Calu3 (cell line): ENCODE measurements at regions not wholly inside any gene's neighbourhood (a gene's known extent, or its start where the extent isn't known, plus 50 kb on each side); places are given as distances from the start of the nearest gene placed in this dataset.

ENCODE experiments used
- BruUV-seq: library from RNA; stranded (reverse); fragments of 400-500 nt; replicated peaks from 2 replicates; lab custom pipeline; 2021; lab: Mats Ljungman, UMichigan
- CTCF ChIA-PET: fragments of 300-600 bp; sonication (Branson Sonifier 250); formaldehyde crosslinking; loops from one replicate; lab custom pipeline; 2022; ENCODE audit warnings: antibody characterized with exemption; lab: Charles Lee
- DNase-seq: peaks from one replicate; pipeline ENCODE4 v3.0.0; 2022
- H3K27ac Mint-ChIP-seq: one replicate; pipeline ENCODE4 v1.8.0; 2022; ENCODE audit warnings: mixed read lengths; ENCODE audit not compliant: unreplicated experiment
- H3K27me3 Mint-ChIP-seq: one replicate; pipeline ENCODE4 v1.8.0; 2022; ENCODE audit warnings: mixed read lengths; ENCODE audit not compliant: unreplicated experiment
- H3K36me3 Mint-ChIP-seq: one replicate; pipeline ENCODE4 v1.8.0; 2022; ENCODE audit warnings: mild to moderate bottlenecking, moderate library complexity, mixed read lengths; ENCODE audit not compliant: insufficient read depth, unreplicated experiment
- H3K4me1 Mint-ChIP-seq: one replicate; pipeline ENCODE4 v1.8.0; 2022; ENCODE audit warnings: mild to moderate bottlenecking, low read depth, mixed read lengths; ENCODE audit not compliant: unreplicated experiment
- H3K4me3 Mint-ChIP-seq: one replicate; pipeline ENCODE4 v1.8.0; 2022; ENCODE audit warnings: mild to moderate bottlenecking, low read depth, moderate library complexity, mixed read lengths; ENCODE audit not compliant: unreplicated experiment
- H3K9me3 Mint-ChIP-seq: one replicate; pipeline ENCODE4 v1.8.0; 2022; ENCODE audit warnings: low read depth, mixed read lengths; ENCODE audit not compliant: unreplicated experiment
- CTCF ChIP-seq: fragments of 200-600 bp; IDR thresholded peaks from one replicate; pipeline ENCODE4 v1.8.0; 2022; ENCODE audit warnings: antibody characterized with exemption; ENCODE audit not compliant: unreplicated experiment
- intact Hi-C: fragments of 100-400 bp; cut with micrococcal nuclease; formaldehyde crosslinking; loops from one replicate; pipeline ENCODE4 v1.10.0; 2022; ENCODE audit not compliant: unreplicated experiment

GRCh38 chr4:19675172-19675811 is 576.4 kb upstream of the SLIT2 start:
- no peak for DNase-seq
- intact Hi-C loops, result no loop called here
- no peaks in the 10 kb centered on the region for H3K27me3 Mint-ChIP-seq
- H3K36me3 Mint-ChIP-seq, result no peaks in the 10 kb centered on the region
- H3K27ac Mint-ChIP-seq, result no peak overlapping the region
- H3K4me1 Mint-ChIP-seq, result no peaks in the 10 kb centered on the region
- no TSS peak for BruUV-seq
- no peak for TF ChIP-seq CTCF
- H3K4me3 Mint-ChIP-seq, result no peak overlapping the region
- CTCF ChIA-PET, result no interaction called here
- H3K9me3 Mint-ChIP-seq, result no peaks in the 10 kb centered on the region

GRCh38 chr4:19659101-19659500 is 592.6 kb upstream of the SLIT2 start:
- no peaks in the 10 kb centered on the region for H3K4me1 Mint-ChIP-seq

GRCh38 chr4:19657856-19658255 is 593.8 kb upstream of the SLIT2 start:
- Mint-ChIP-seq H3K4me1 (no peaks in the 10 kb centered on the region), H3K4me3 (no peak overlapping the region), H3K27ac (no peak overlapping the region), H3K9me3 (no peaks in the 10 kb centered on the region), H3K27me3 (no peaks in the 10 kb centered on the region), H3K36me3 (no peaks in the 10 kb centered on the region)
- TF ChIP-seq CTCF, result no peak
- no TSS peak for BruUV-seq
- intact Hi-C loops, result no loop called here
- no peak for DNase-seq
- CTCF ChIA-PET, result no interaction called here

More at GRCh38 chr4:19659101-19659500, 592.6 kb upstream of the SLIT2 start:
- Mint-ChIP-seq H3K36me3 (no peaks in the 10 kb centered on the region), H3K27me3 (no peaks in the 10 kb centered on the region), H3K4me3 (no peak overlapping the region), H3K27ac (no peak overlapping the region), H3K9me3 (no peaks in the 10 kb centered on the region)
- CTCF ChIA-PET, result no interaction called here
- intact Hi-C loops, result no loop called here
- BruUV-seq, result no TSS peak
- no peak for DNase-seq
- no peak for TF ChIP-seq CTCF

- no peaks in the 10 kb centered on the region for H3K4me1 Mint-ChIP-seq
- no peaks in the 10 kb centered on the region for H3K9me3 Mint-ChIP-seq
- no peak for TF ChIP-seq CTCF
- intact Hi-C loops, result no loop called here
- BruUV-seq, result no TSS peak
- H3K27ac Mint-ChIP-seq, result no peak overlapping the region
- no peak overlapping the region for H3K4me3 Mint-ChIP-seq
- no peaks in the 10 kb centered on the region for H3K36me3 Mint-ChIP-seq
- H3K27me3 Mint-ChIP-seq, result no peaks in the 10 kb centered on the region
- no peak for DNase-seq
- CTCF ChIA-PET, result interaction anchor here (0.6 kb wide), 1 partner anchor 397 kb away, joined by 3 read pairs; no protein-coding TSS in a partner anchor
These were observed 596.0 kb upstream of the SLIT2 start for GRCh38 chr4:19655666-19656065.
